Renal cortical epithelial cell (primary cell): ENCODE measurements at regions not wholly inside any gene's neighbourhood (a gene's known extent, or its start where the extent isn't known, plus 50 kb on each side); places are given as distances from the start of the nearest gene placed in this dataset.

ENCODE experiments used
- DNase-seq: peaks from one replicate; pipeline ENCODE4 v3.0.0-alpha.2; 2011; ENCODE audit warnings: low read depth

GRCh38 chr4:124177647-124178425, 534.7 kb downstream of the ANKRD50 start:
- peak; percentile 94 for DNase-seq

- DNase-seq: no peak
Measured at GRCh38 chr4:124178449-124179021, 534.0 kb downstream of the ANKRD50 start.

GRCh38 chr4:124179506-124180186, 532.9 kb downstream of the ANKRD50 start:
- DNase-seq: no peak

- DNase-seq: no peak
Measured at GRCh38 chr4:124181039-124181438, 531.5 kb downstream of the ANKRD50 start.

GRCh38 chr4:124183231-124183630, 529.3 kb downstream of the ANKRD50 start:
- peak; percentile 3 for DNase-seq

GRCh38 chr4:124183926-124184325, 528.6 kb downstream of the ANKRD50 start:
- no peak for DNase-seq

- DNase-seq: peak; percentile 9
Measured at GRCh38 chr4:124184792-124185191, 527.7 kb downstream of the ANKRD50 start.

- DNase-seq: no peak
Measured at GRCh38 chr4:124188595-124188994, 523.9 kb downstream of the ANKRD50 start.

- DNase-seq: no peak
Measured at GRCh38 chr4:124189545-124189944, 523.0 kb downstream of the ANKRD50 start.

- no peak for DNase-seq
Measured at GRCh38 chr4:124191329-124191728, 521.2 kb downstream of the ANKRD50 start.

GRCh38 chr4:124192544-124192943, 520.0 kb downstream of the ANKRD50 start:
- no peak for DNase-seq

GRCh38 chr4:124199185-124199584, 513.3 kb downstream of the ANKRD50 start:
- DNase-seq: no peak

GRCh38 chr4:124199755-124200154, 512.8 kb downstream of the ANKRD50 start:
- DNase-seq: no peak

GRCh38 chr4:124201636-124202035, 510.9 kb downstream of the ANKRD50 start:
- DNase-seq: no peak

GRCh38 chr4:124202099-124202498, 510.4 kb downstream of the ANKRD50 start:
- DNase-seq: peak; percentile 30

GRCh38 chr4:124203613-124204238, 508.8 kb downstream of the ANKRD50 start:
- no peak for DNase-seq

- peak; percentile 60 for DNase-seq
Measured at GRCh38 chr4:124206779-124207605, 505.5 kb downstream of the ANKRD50 start.

- DNase-seq: no peak
Measured at GRCh38 chr4:124209211-124209610, 503.3 kb downstream of the ANKRD50 start.

- DNase-seq: no peak
Measured at GRCh38 chr4:124209626-124210025, 502.9 kb downstream of the ANKRD50 start.

- no peak for DNase-seq
Measured at GRCh38 chr4:124210746-124211145, 501.8 kb downstream of the ANKRD50 start.

GRCh38 chr4:124212815-124213630, 499.5 kb downstream of the ANKRD50 start:
- no peak for DNase-seq
